ENCODE measurements at regions not wholly inside any gene's neighbourhood (a gene's known extent, or its start where the extent isn't known, plus 50 kb on each side); places are given as distances from the start of the nearest gene placed in this dataset.

- no CpG with 5 or more reads among the region's 1 CpG for WGBS (ENCODE audit: insufficient coverage)
- no peaks in the 10 kb centered on the region for H3K9me3 ChIP-seq (ENCODE audit: control extremely low read depth in 1 of 5, control insufficient read depth in 4 of 5, insufficient read depth in 2 of 5, low read depth in 1 of 5, low read length in 4 of 5)
- no peak overlapping the region for H3K4me3 ChIP-seq (ENCODE audit: control insufficient read depth in 1 of 7, extremely low read depth in 1 of 7, insufficient read depth in 4 of 7, low read depth in 2 of 7, low read length in 6 of 7)
- ChIA-PET CTCF (no interaction called here), POLR2A (no interaction called here)
- no peak for DNase-seq
- H3K4me1 ChIP-seq (ENCODE audit: control extremely low read depth in 1 of 4, control insufficient read depth in 4 of 4, insufficient read depth in 4 of 4, low read length in 3 of 4), result no peaks in the 10 kb centered on the region
- no peak overlapping the region for H3K27ac ChIP-seq (ENCODE audit: insufficient read depth in 1 of 2, low read depth in 1 of 2, low read length in 2 of 2, poor library complexity in 1 of 2, severe bottlenecking in 2 of 2)
- H3K36me3 ChIP-seq (ENCODE audit: control insufficient read depth in 4 of 4, insufficient read depth in 4 of 4, low read length in 3 of 4), result no peaks in the 10 kb centered on the region
- H3K27me3 ChIP-seq (replicated peaks in 2 of 5; ENCODE audit: control insufficient read depth in 4 of 5, insufficient read depth in 5 of 5, low read length in 4 of 5), result peaks cover 0 to 1% (median 0%) of the 10 kb centered on the region in 5 experiments
Measured at GRCh38 chr12:48266826-48267225, 63.7 kb upstream of the OR10AD1 start.

- peaks cover 0 to 1% (median 0%) of the 10 kb centered on the region in 5 experiments for H3K27me3 ChIP-seq (replicated peaks in 2 of 5; ENCODE audit: control insufficient read depth in 4 of 5, insufficient read depth in 5 of 5, low read length in 4 of 5)
- ChIA-PET POLR2A (no interaction called here), CTCF (no interaction called here)
- no peak overlapping the region for H3K27ac ChIP-seq (ENCODE audit: insufficient read depth in 1 of 2, low read depth in 1 of 2, low read length in 2 of 2, poor library complexity in 1 of 2, severe bottlenecking in 2 of 2)
- H3K4me1 ChIP-seq (ENCODE audit: control extremely low read depth in 1 of 4, control insufficient read depth in 4 of 4, insufficient read depth in 4 of 4, low read length in 3 of 4), result no peaks in the 10 kb centered on the region
- no peak overlapping the region for H3K4me3 ChIP-seq (ENCODE audit: control insufficient read depth in 1 of 7, extremely low read depth in 1 of 7, insufficient read depth in 4 of 7, low read depth in 2 of 7, low read length in 6 of 7)
- DNase-seq, result no peak
- H3K9me3 ChIP-seq (ENCODE audit: control extremely low read depth in 1 of 5, control insufficient read depth in 4 of 5, insufficient read depth in 2 of 5, low read depth in 1 of 5, low read length in 4 of 5), result no peaks in the 10 kb centered on the region
- no peaks in the 10 kb centered on the region for H3K36me3 ChIP-seq (ENCODE audit: control insufficient read depth in 4 of 4, insufficient read depth in 4 of 4, low read length in 3 of 4)
Measured at GRCh38 chr12:48265777-48266176, 62.7 kb upstream of the OR10AD1 start.

GRCh38 chr12:48263617-48264016 lies 60.5 kb upstream of the OR10AD1 start:
- Histone ChIP-seq H3K4me1 (ENCODE audit: control extremely low read depth in 1 of 4, control insufficient read depth in 4 of 4, insufficient read depth in 4 of 4, low read length in 3 of 4) (no peaks in the 10 kb centered on the region), H3K27me3 (replicated peaks in 2 of 5; ENCODE audit: control insufficient read depth in 4 of 5, insufficient read depth in 5 of 5, low read length in 4 of 5) (no peaks in the 10 kb centered on the region), H3K36me3 (ENCODE audit: control insufficient read depth in 4 of 4, insufficient read depth in 4 of 4, low read length in 3 of 4) (no peaks in the 10 kb centered on the region), H3K9me3 (ENCODE audit: control extremely low read depth in 1 of 5, control insufficient read depth in 4 of 5, insufficient read depth in 2 of 5, low read depth in 1 of 5, low read length in 4 of 5) (no peaks in the 10 kb centered on the region), H3K27ac (ENCODE audit: insufficient read depth in 1 of 2, low read depth in 1 of 2, low read length in 2 of 2, poor library complexity in 1 of 2, severe bottlenecking in 2 of 2) (no peak overlapping the region), H3K4me3 (ENCODE audit: control insufficient read depth in 1 of 7, extremely low read depth in 1 of 7, insufficient read depth in 4 of 7, low read depth in 2 of 7, low read length in 6 of 7) (no peak overlapping the region)
- no CpG with 5 or more reads among the region's 1 CpG for WGBS (ENCODE audit: insufficient coverage)
- POLR2A ChIA-PET, result no interaction called here
- DNase-seq, result peak in 2 of 3 donors; percentile 10 to 11
- CTCF ChIA-PET, result no interaction called here

- WGBS (ENCODE audit: insufficient coverage), result no CpG with 5 or more reads among the region's 2 CpGs
- no peak for DNase-seq
- peaks cover 0 to 2% (median 0%) of the 10 kb centered on the region in 5 experiments for H3K9me3 ChIP-seq (ENCODE audit: control extremely low read depth in 1 of 5, control insufficient read depth in 4 of 5, insufficient read depth in 2 of 5, low read depth in 1 of 5, low read length in 4 of 5)
- H3K4me3 ChIP-seq (ENCODE audit: control insufficient read depth in 1 of 7, extremely low read depth in 1 of 7, insufficient read depth in 4 of 7, low read depth in 2 of 7, low read length in 6 of 7), result no peak overlapping the region
- H3K27me3 ChIP-seq (replicated peaks in 2 of 5; ENCODE audit: control insufficient read depth in 4 of 5, insufficient read depth in 5 of 5, low read length in 4 of 5), result no peaks in the 10 kb centered on the region
- H3K4me1 ChIP-seq (ENCODE audit: control extremely low read depth in 1 of 4, control insufficient read depth in 4 of 4, insufficient read depth in 4 of 4, low read length in 3 of 4), result no peaks in the 10 kb centered on the region
- ChIA-PET CTCF (no interaction called here), POLR2A (no interaction called here)
- no peaks in the 10 kb centered on the region for H3K36me3 ChIP-seq (ENCODE audit: control insufficient read depth in 4 of 4, insufficient read depth in 4 of 4, low read length in 3 of 4)
- no peak overlapping the region for H3K27ac ChIP-seq (ENCODE audit: insufficient read depth in 1 of 2, low read depth in 1 of 2, low read length in 2 of 2, poor library complexity in 1 of 2, severe bottlenecking in 2 of 2)
Measured at GRCh38 chr12:48261773-48262172, 58.7 kb upstream of the OR10AD1 start.
